HUES64 (cell line): ENCODE measurements at regions not wholly inside any gene's neighbourhood (a gene's known extent, or its start where the extent isn't known, plus 50 kb on each side); places are given as distances from the start of the nearest gene placed in this dataset.

Source experiments
- H3K27ac ChIP-seq: 2 replicates; pipeline ENCODE4 v1.7.0; 2013; ENCODE audit warnings: low read depth, low read length, inconsistent platforms
- H3K27me3 ChIP-seq: 2 replicates; pipeline ENCODE4 v1.6.1; 2013; ENCODE audit warnings: mild to moderate bottlenecking, low read length; ENCODE audit not compliant: insufficient read depth
- H3K36me3 ChIP-seq: 2 replicates; pipeline ENCODE4 v1.6.1; 2013; ENCODE audit warnings: mild to moderate bottlenecking, low read length; ENCODE audit not compliant: insufficient read depth
- H3K4me1 ChIP-seq: 2 replicates; pipeline ENCODE4 v1.6.1; 2013; ENCODE audit warnings: mild to moderate bottlenecking, low read length, moderate library complexity; ENCODE audit not compliant: insufficient read depth
- H3K4me3 ChIP-seq: 2 replicates; pipeline ENCODE4 v1.5.1; 2013; ENCODE audit warnings: mild to moderate bottlenecking, low read length, moderate library complexity
- H3K9ac ChIP-seq: 2 replicates; pipeline ENCODE4 v1.6.1; 2013; ENCODE audit warnings: mild to moderate bottlenecking, low read depth, low read length
- H3K9me3 ChIP-seq: 2 replicates; pipeline ENCODE4 v1.6.1; 2013; ENCODE audit warnings: low read depth, low read length; ENCODE audit not compliant: insufficient read depth
- WGBS: fragments of 150-250, 120-280 bp; methylation state at CpG from one replicate; pipeline ENCODE4 v1.1.7; 2013; ENCODE audit warnings: missing lambda C conversion rate; 5-methylcytosine and 5-hydroxymethylcytosine counted together

- no peak overlapping the region for H3K4me3 ChIP-seq
- H3K9me3 ChIP-seq, result no peaks in the 10 kb centered on the region
- H3K27me3 ChIP-seq, result no peaks in the 10 kb centered on the region
- no peak overlapping the region for H3K27ac ChIP-seq
- 80% methylated on average over 3 of the region's 3 CpGs for WGBS
- H3K36me3 ChIP-seq, result no peaks in the 10 kb centered on the region
- no peaks in the 10 kb centered on the region; the same call in 1 of the 2 replicates for H3K4me1 ChIP-seq
- H3K9ac ChIP-seq, result no peak overlapping the region
Measured at GRCh38 chr5:152305525-152305924, 99.6 kb downstream of the NMUR2 start.

- H3K27me3 ChIP-seq, result no peaks in the 10 kb centered on the region
- H3K36me3 ChIP-seq, result no peaks in the 10 kb centered on the region
- H3K27ac ChIP-seq, result no peak overlapping the region
- H3K9ac ChIP-seq, result no peak overlapping the region
- H3K4me3 ChIP-seq, result no peak overlapping the region
- H3K4me1 ChIP-seq, result no peaks in the 10 kb centered on the region; the same call in 1 of the 2 replicates
- H3K9me3 ChIP-seq, result no peaks in the 10 kb centered on the region
Measured at GRCh38 chr5:152303841-152304240, 101.2 kb downstream of the NMUR2 start.

GRCh38 chr5:152297866-152298265 is 107.2 kb downstream of the NMUR2 start:
- Histone ChIP-seq H3K9me3 (no peaks in the 10 kb centered on the region), H3K4me1 (no peaks in the 10 kb centered on the region)

GRCh38 chr5:152293189-152293588 is 111.9 kb downstream of the NMUR2 start:
- no peaks in the 10 kb centered on the region for H3K4me1 ChIP-seq
- no peaks in the 10 kb centered on the region for H3K27me3 ChIP-seq
- no peak overlapping the region for H3K27ac ChIP-seq
- WGBS, result 88% methylated on average over 2 of the region's 2 CpGs
- H3K36me3 ChIP-seq, result no peaks in the 10 kb centered on the region
- no peak overlapping the region for H3K9ac ChIP-seq
- H3K9me3 ChIP-seq, result no peaks in the 10 kb centered on the region
- H3K4me3 ChIP-seq, result no peak overlapping the region

More at GRCh38 chr5:152297866-152298265, 107.2 kb downstream of the NMUR2 start:
- H3K4me3 ChIP-seq, result no peak overlapping the region
- H3K27ac ChIP-seq, result no peak overlapping the region
- H3K27me3 ChIP-seq, result no peaks in the 10 kb centered on the region
- H3K9ac ChIP-seq, result no peak overlapping the region
- H3K36me3 ChIP-seq, result no peaks in the 10 kb centered on the region

GRCh38 chr5:152290181-152290580 is 114.9 kb downstream of the NMUR2 start:
- H3K4me3 ChIP-seq, result no peak overlapping the region
- H3K36me3 ChIP-seq, result no peaks in the 10 kb centered on the region
- H3K27ac ChIP-seq, result no peak overlapping the region
- WGBS, result 93% methylated on average over 5 of the region's 5 CpGs
- no peaks in the 10 kb centered on the region for H3K27me3 ChIP-seq
- no peak overlapping the region for H3K9ac ChIP-seq
- H3K9me3 ChIP-seq, result no peaks in the 10 kb centered on the region
- no peaks in the 10 kb centered on the region for H3K4me1 ChIP-seq

- no peak overlapping the region for H3K9ac ChIP-seq
- 93% methylated on average over 3 of the region's 3 CpGs for WGBS
- H3K9me3 ChIP-seq, result no peaks in the 10 kb centered on the region
- no peaks in the 10 kb centered on the region for H3K4me1 ChIP-seq
- H3K36me3 ChIP-seq, result no peaks in the 10 kb centered on the region
- no peaks in the 10 kb centered on the region for H3K27me3 ChIP-seq
- no peak overlapping the region for H3K27ac ChIP-seq
- no peak overlapping the region for H3K4me3 ChIP-seq
Measured at GRCh38 chr5:152288917-152289595, 116.0 kb downstream of the NMUR2 start.

- Histone ChIP-seq H3K27me3 (no peaks in the 10 kb centered on the region), H3K9me3 (no peaks in the 10 kb centered on the region), H3K4me3 (no peak overlapping the region), H3K36me3 (no peaks in the 10 kb centered on the region), H3K9ac (no peak overlapping the region), H3K4me1 (no peaks in the 10 kb centered on the region), H3K27ac (no peak overlapping the region)
- WGBS, result 95% methylated on average over 6 of the region's 6 CpGs
Measured at GRCh38 chr5:152288499-152288898, 116.6 kb downstream of the NMUR2 start.

GRCh38 chr5:152285764-152286163 is 119.3 kb downstream of the NMUR2 start:
- H3K9me3 ChIP-seq, result no peaks in the 10 kb centered on the region
- H3K27me3 ChIP-seq, result no peaks in the 10 kb centered on the region
- H3K4me1 ChIP-seq, result no peaks in the 10 kb centered on the region
- H3K9ac ChIP-seq, result no peak overlapping the region
- no peak overlapping the region for H3K27ac ChIP-seq
- no peak overlapping the region for H3K4me3 ChIP-seq
- no peaks in the 10 kb centered on the region for H3K36me3 ChIP-seq
- 88% methylated on average over 3 of the region's 3 CpGs for WGBS

- H3K9me3 ChIP-seq, result no peaks in the 10 kb centered on the region
- no peak overlapping the region for H3K4me3 ChIP-seq
- WGBS, result no CpG with 5 or more reads among the region's 1 CpG
- H3K4me1 ChIP-seq, result no peaks in the 10 kb centered on the region
- H3K36me3 ChIP-seq, result no peaks in the 10 kb centered on the region
- no peaks in the 10 kb centered on the region for H3K27me3 ChIP-seq
- H3K9ac ChIP-seq, result no peak overlapping the region
- H3K27ac ChIP-seq, result no peak overlapping the region
Measured at GRCh38 chr5:152282331-152282730, 122.7 kb downstream of the NMUR2 start.

- H3K27ac ChIP-seq, result no peak overlapping the region
- H3K4me3 ChIP-seq, result no peak overlapping the region
- no peaks in the 10 kb centered on the region for H3K27me3 ChIP-seq
- no peak overlapping the region for H3K9ac ChIP-seq
- no peaks in the 10 kb centered on the region for H3K9me3 ChIP-seq
- H3K4me1 ChIP-seq, result no peaks in the 10 kb centered on the region
- H3K36me3 ChIP-seq, result no peaks in the 10 kb centered on the region
- 100% methylated on average over 2 of the region's 2 CpGs for WGBS
Measured at GRCh38 chr5:152277936-152278335, 127.1 kb downstream of the NMUR2 start.

GRCh38 chr5:152274224-152274623 is 130.9 kb downstream of the NMUR2 start:
- H3K4me1 ChIP-seq, result no peaks in the 10 kb centered on the region
- no peaks in the 10 kb centered on the region for H3K27me3 ChIP-seq
- no peak overlapping the region for H3K27ac ChIP-seq
- H3K36me3 ChIP-seq, result no peaks in the 10 kb centered on the region
- 100% methylated on average over 1 of the region's 2 CpGs for WGBS
- no peaks in the 10 kb centered on the region for H3K9me3 ChIP-seq
- H3K4me3 ChIP-seq, result no peak overlapping the region
- H3K9ac ChIP-seq, result no peak overlapping the region

- H3K9ac ChIP-seq, result no peak overlapping the region
- H3K9me3 ChIP-seq, result no peaks in the 10 kb centered on the region
- no peaks in the 10 kb centered on the region for H3K36me3 ChIP-seq
- no peaks in the 10 kb centered on the region for H3K4me1 ChIP-seq
- no peak overlapping the region for H3K4me3 ChIP-seq
- H3K27ac ChIP-seq, result no peak overlapping the region
- 68% methylated on average over 5 of the region's 5 CpGs for WGBS
- H3K27me3 ChIP-seq, result peaks cover 10% of the 10 kb centered on the region; the same call in 1 of the 2 replicates
Measured at GRCh38 chr5:152271420-152271819, 133.7 kb downstream of the NMUR2 start.
